Pancreas (tissue), 10 donors: ENCODE measurements at regions not wholly inside any gene's neighbourhood (a gene's known extent, or its start where the extent isn't known, plus 50 kb on each side); places are given as distances from the start of the nearest gene placed in this dataset.
A peak's percentile ranks its signal among the peaks of the same experiment; 100 is the strongest.

ENCODE experiments used
- ATAC-seq, 4 donors: fragments of 200-7000 bp; cut with Tn5 transposase; one replicate each; pipeline versions ENCODE4 v1.8.0 to v1.9.1; 2020; ENCODE audit warnings: mild to moderate bottlenecking in 4 of 4, moderate library complexity in 4 of 4
- DNase-seq, 6 donors: peaks; one replicate each; pipeline ENCODE4 v3.0.0-alpha.2; 2020
- FAIRE-seq: peaks from 2 replicates; lab custom pipeline; 2012; peaks lifted over from hg19 to GRCh38; lab: Jason Lieb, UNC
- H3K27ac ChIP-seq, 4 donors: fragments of 200-600 bp; sonication (generic); 1 replicate in 3 of 4; 2 replicates in 1 of 4; pipeline versions ENCODE4 v1.5.0 to v1.8.0; 2020
- H3K27me3 ChIP-seq, 4 donors: fragments of 200-600 bp; one replicate each; pipeline ENCODE4 v1.8.0; 2021
- H3K36me3 ChIP-seq, 3 donors: fragments of 200-600 bp; sonication (generic) in 1 of 3; one replicate each; pipeline versions ENCODE4 v1.5.0 to v1.8.0; 2020 to 2021
- H3K4me1 ChIP-seq, 3 donors: fragments of 200-600 bp; one replicate each; pipeline ENCODE4 v1.8.0; 2021
- H3K4me3 ChIP-seq, 4 donors: fragments of 200-600 bp; sonication (generic) in 2 of 4; one replicate each; pipeline versions ENCODE4 v1.5.0 to v1.8.0; 2020 to 2021
- H3K9me3 ChIP-seq, 4 donors: fragments of 200-600 bp; one replicate each; pipeline ENCODE4 v1.8.0; 2021
- WGBS, 2 donors: extraction: QIAGEN DNeasy Blood & Tissue Kit; methylation state at CpG; one replicate each; pipeline ENCODE4 v1.1.7; 2013; 5-methylcytosine and 5-hydroxymethylcytosine counted together
- intact Hi-C, 3 donors: fragments of 100-400 bp; cut with DNase I; formaldehyde crosslinking; loops; one replicate each; pipeline versions ENCODE4 v1.11.1 to v1.14.2; 2022
- TF ChIP-seq, protein P1 (sequence below), 4 donors: fragments of 200-600 bp; sonication (generic) in 3 of 4; IDR thresholded peaks; one replicate each; pipeline versions ENCODE4 v1.5.0 to v1.8.0; 2021; ENCODE audit warnings: antibody characterized with exemption in 4 of 4
- donor health status: healthy with polysubstance abuse.
- donor health status: DM: no; HTN: no; CAD: no; lungs with moderate emphysema.
- donor health status: DM: no; HTN: no; CAD: no.
- donor health status: control.
- donor health status: control.
- donor health status: Bipolar disorder and iron deficiency.
- donor health status: DM: yes; HTN: yes; CAD: no.
- donor health status: DM: no; HTN: no; CAD: no.
- donor health status: DM: no; HTN: no; CAD: no.
- donor health status: DM: yes; HTN: yes; CAD: no.

DNA sequence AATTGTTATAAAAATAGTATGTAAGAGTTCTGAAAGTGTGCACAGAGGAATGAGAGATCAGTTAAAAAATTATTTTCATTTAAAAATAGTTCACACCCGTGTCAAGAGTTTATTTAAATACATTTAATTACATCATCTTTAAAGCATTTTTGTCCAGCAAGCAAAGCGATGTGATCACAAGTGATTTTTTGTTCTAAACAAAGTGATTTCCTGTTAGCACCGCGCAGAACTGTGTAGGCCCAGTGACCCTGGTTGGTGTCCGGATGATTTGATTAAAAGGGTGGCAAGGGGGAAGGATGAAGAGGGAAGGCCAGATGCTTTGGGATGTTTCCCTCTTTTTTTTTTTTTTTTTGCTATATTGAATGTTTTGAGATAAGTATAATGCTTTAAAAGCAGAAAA is 227.8 kb upstream of the PITRM1 start:
- Histone ChIP-seq H3K4me3 (no peak overlapping the region), H3K36me3 (no peaks in the 10 kb centered on the region), H3K9me3 (no peaks in the 10 kb centered on the region), H3K4me1 (no peaks in the 10 kb centered on the region), H3K27me3 (no peaks in the 10 kb centered on the region), H3K27ac (peak overlapping the region in 2 of 4 donors; percentile 33 to 55)
- no peak for DNase-seq
- peak in 3 of 4 donors; percentile 23 to 65 (median 49) for ATAC-seq
- WGBS, 2 donors: 40 to 49% methylated on average over 5 of the region's 5 CpGs
- no peak for FAIRE-seq
- intact Hi-C loops: no loop called here
- TF ChIP-seq, protein P1, sequence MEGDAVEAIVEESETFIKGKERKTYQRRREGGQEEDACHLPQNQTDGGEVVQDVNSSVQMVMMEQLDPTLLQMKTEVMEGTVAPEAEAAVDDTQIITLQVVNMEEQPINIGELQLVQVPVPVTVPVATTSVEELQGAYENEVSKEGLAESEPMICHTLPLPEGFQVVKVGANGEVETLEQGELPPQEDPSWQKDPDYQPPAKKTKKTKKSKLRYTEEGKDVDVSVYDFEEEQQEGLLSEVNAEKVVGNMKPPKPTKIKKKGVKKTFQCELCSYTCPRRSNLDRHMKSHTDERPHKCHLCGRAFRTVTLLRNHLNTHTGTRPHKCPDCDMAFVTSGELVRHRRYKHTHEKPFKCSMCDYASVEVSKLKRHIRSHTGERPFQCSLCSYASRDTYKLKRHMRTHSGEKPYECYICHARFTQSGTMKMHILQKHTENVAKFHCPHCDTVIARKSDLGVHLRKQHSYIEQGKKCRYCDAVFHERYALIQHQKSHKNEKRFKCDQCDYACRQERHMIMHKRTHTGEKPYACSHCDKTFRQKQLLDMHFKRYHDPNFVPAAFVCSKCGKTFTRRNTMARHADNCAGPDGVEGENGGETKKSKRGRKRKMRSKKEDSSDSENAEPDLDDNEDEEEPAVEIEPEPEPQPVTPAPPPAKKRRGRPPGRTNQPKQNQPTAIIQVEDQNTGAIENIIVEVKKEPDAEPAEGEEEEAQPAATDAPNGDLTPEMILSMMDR (IDR thresholded peaks at IDR 0.05): no peak

DNA sequence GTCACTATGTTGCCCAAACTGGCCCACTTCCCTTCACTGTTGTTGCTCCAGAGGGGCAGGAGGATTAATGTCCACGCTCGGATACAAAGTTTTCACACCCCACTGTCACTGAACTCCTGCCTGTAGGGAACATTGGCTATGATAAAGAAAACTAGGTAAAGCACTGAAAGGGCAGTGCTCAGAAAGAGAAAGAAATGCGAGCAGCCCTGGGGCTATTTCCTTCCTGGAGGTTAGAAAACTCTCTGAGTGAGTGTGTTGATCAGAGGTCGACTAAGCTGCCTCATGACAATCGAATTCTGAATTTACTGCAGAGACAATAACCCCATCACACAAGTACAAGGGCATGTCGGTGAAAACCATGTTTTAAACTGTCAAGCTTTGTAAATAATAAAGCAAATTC is 227.2 kb upstream of the PITRM1 start:
- no peaks in the 10 kb centered on the region for H3K36me3 ChIP-seq
- no peaks in the 10 kb centered on the region for H3K9me3 ChIP-seq
- no peak for DNase-seq
- intact Hi-C loops: no loop called here
- H3K4me3 ChIP-seq: no peak overlapping the region
- H3K27me3 ChIP-seq: no peaks in the 10 kb centered on the region
- peak overlapping the region in 2 of 4 donors; percentile 33 to 55 for H3K27ac ChIP-seq
- no peak for ATAC-seq
- TF ChIP-seq, protein P1 (IDR thresholded peaks at IDR 0.05): no peak
- H3K4me1 ChIP-seq: no peaks in the 10 kb centered on the region
- no peak for FAIRE-seq
- WGBS, 2 donors: 49 to 50% methylated on average over 6 of the region's 6 CpGs

GRCh38 chr10:3398825-3399646 is 226.5 kb upstream of the PITRM1 start:
- Histone ChIP-seq H3K36me3 (no peaks in the 10 kb centered on the region), H3K27me3 (no peaks in the 10 kb centered on the region), H3K4me3 (no peak overlapping the region), H3K4me1 (no peaks in the 10 kb centered on the region), H3K9me3 (no peaks in the 10 kb centered on the region), H3K27ac (no peak overlapping the region)
- TF ChIP-seq, protein P1 (IDR thresholded peaks at IDR 0.05): no peak
- 80 to 89% methylated on average over 46 of the region's 46 CpGs for WGBS, 2 donors
- no peak for FAIRE-seq
- ATAC-seq: no peak
- intact Hi-C loops: no loop called here
- no peak for DNase-seq

DNA sequence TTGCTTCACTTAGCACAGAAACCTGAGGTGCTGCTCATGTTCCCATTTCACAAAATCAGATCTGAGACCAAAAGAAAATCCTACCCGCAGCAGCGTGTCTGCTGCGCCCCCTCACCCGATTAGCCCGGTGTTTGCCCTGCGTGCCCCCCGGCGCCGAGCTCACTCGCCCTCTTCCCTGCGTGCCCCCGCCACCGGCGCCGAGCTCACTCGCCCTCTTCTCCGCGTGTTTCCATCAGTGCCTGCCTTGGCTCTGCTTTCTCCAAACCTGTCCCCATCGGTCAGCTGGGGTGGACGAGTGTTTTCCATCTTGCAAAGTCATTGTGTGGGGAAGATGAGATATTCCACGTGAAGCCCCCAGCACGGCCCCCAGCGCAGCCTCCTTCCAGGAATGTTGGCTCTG is 225.3 kb upstream of the PITRM1 start:
- no peak for ATAC-seq

More for the DNA sequence above, 225.3 kb upstream of the PITRM1 start:
- H3K36me3 ChIP-seq: no peaks in the 10 kb centered on the region
- no peak overlapping the region for H3K4me3 ChIP-seq
- H3K27me3 ChIP-seq: no peaks in the 10 kb centered on the region
- 69 to 77% methylated on average over 23 of the region's 23 CpGs for WGBS, 2 donors
- no peak for DNase-seq
- no peak overlapping the region for H3K27ac ChIP-seq
- intact Hi-C loops: no loop called here
- TF ChIP-seq, protein P1 (IDR thresholded peaks at IDR 0.05): no peak
- FAIRE-seq: no peak
- no peaks in the 10 kb centered on the region for H3K9me3 ChIP-seq
- H3K4me1 ChIP-seq: no peaks in the 10 kb centered on the region
